Uterus (tissue), 3 donors: ENCODE measurements at regions not wholly inside any gene's neighbourhood (a gene's known extent, or its start where the extent isn't known, plus 50 kb on each side); places are given as distances from the start of the nearest gene placed in this dataset.
"Not testable (repeated sequence)": the region's sequence is repeated elsewhere in the genome, so short reads cannot be mapped to it uniquely, and the experiment has no call there.

ENCODE experiments used
- DNase-seq, 2 donors: peaks; one replicate each; pipeline ENCODE4 v3.0.0-alpha.2; 2019 to 2020
- H3K27ac ChIP-seq, 2 donors: fragments of 200-600 bp; sonication (generic); 1 replicate in 1 of 2; 2 replicates in 1 of 2; pipeline ENCODE4 v1.5.1; 2016 to 2018
- H3K27me3 ChIP-seq, 2 donors: fragments of 200-600 bp; sonication (generic); one replicate each; pipeline ENCODE4 v1.5.1; 2018 to 2019; ENCODE audit warnings: control low read depth in 1 of 2
- H3K36me3 ChIP-seq, 2 donors: fragments of 200-600 bp; sonication (generic); one replicate each; pipeline ENCODE4 v1.5.1; 2019; ENCODE audit warnings: control low read depth in 1 of 2
- H3K4me1 ChIP-seq, 2 donors: fragments of 200-600 bp; sonication (generic); one replicate each; pipeline ENCODE4 v1.5.1; 2018 to 2019; ENCODE audit warnings: control low read depth in 1 of 2
- H3K4me3 ChIP-seq, 2 donors: fragments of 200-600 bp; sonication (generic); 1 replicate in 1 of 2; 2 replicates in 1 of 2; pipeline ENCODE4 v1.5.1; 2018 to 2019; ENCODE audit warnings: mild to moderate bottlenecking in 1 of 2
- H3K9me3 ChIP-seq, 2 donors: fragments of 200-600 bp; sonication (generic); one replicate each; pipeline ENCODE4 v1.5.1; 2019; ENCODE audit warnings: control low read depth in 1 of 2
- CTCF ChIP-seq, 4 experiments: fragments of 200-600 bp in 2 of 4; fragments of 450-650 bp in 2 of 4; sonication (generic) in 2 of 4; IDR thresholded peaks; one replicate each; pipeline ENCODE4 v1.5.1; 2016 to 2019; ENCODE audit warnings: antibody characterized with exemption in 4 of 4, mild to moderate bottlenecking in 2 of 4, moderate library complexity in 1 of 4
- POLR2A ChIP-seq, 2 donors: fragments of 450-650 bp; IDR thresholded peaks; one replicate each; pipeline ENCODE4 v1.6.1; 2016; ENCODE audit warnings: antibody characterized with exemption in 2 of 2, mild to moderate bottlenecking in 1 of 2, moderate library complexity in 1 of 2
- intact Hi-C: fragments of 100-400 bp; cut with DNase I; formaldehyde crosslinking; loops from one replicate; pipeline ENCODE4 v1.15.1; 2023; ENCODE audit warnings: low total_unique reads
- donor health status: DM: yes; HTN: yes; CAD: no.

- Histone ChIP-seq H3K27ac (no peak overlapping the region), H3K9me3 (no peaks in the 10 kb centered on the region), H3K36me3 (no peaks in the 10 kb centered on the region), H3K4me1 (no peaks in the 10 kb centered on the region), H3K27me3 (no peaks in the 10 kb centered on the region), H3K4me3 (no peak overlapping the region)
- intact Hi-C loops = no loop called here
- DNase-seq = no peak
- TF ChIP-seq CTCF (IDR thresholded peaks at IDR 0.05) (no peak), POLR2A (IDR thresholded peaks at IDR 0.05) (no peak)
Observed at GRCh38 chr4:111128327-111128726, 505.4 kb upstream of the PITX2 start.

- DNase-seq = no peak
- TF ChIP-seq CTCF (IDR thresholded peaks at IDR 0.05) = no peak
- TF ChIP-seq POLR2A (IDR thresholded peaks at IDR 0.05) = no peak
- intact Hi-C loops = no loop called here
- H3K27me3 ChIP-seq = peaks cover 0 to 4% of the 10 kb centered on the region in 2 donors
- no peaks in the 10 kb centered on the region for H3K9me3 ChIP-seq
- no peaks in the 10 kb centered on the region for H3K36me3 ChIP-seq
- H3K4me3 ChIP-seq = no peak overlapping the region
- H3K4me1 ChIP-seq = no peaks in the 10 kb centered on the region
- H3K27ac ChIP-seq = no peak overlapping the region
Observed at GRCh38 chr4:111136438-111136837, 513.6 kb upstream of the PITX2 start.

DNA sequence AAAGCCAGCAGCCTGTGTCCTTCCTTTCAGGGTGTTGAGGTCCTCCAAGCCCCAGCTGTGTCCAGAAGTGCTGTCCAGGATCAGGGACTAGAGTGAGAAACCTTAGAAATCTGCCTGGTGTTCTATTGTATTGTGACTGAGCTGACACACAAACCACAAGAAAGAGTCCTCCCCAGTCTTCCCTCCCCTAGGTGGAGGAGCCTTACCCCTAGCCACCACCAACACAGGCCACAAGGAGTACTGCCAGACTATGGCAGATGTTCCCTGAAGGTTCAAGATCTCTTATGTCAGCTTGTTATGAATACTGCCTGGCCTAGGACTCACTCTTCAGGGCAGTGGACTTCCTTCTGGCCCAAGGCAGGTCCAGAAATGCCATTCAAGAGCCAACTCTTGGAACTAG lies 514.1 kb upstream of the PITX2 start:
- TF ChIP-seq POLR2A (IDR thresholded peaks at IDR 0.05) = no peak
- no peak for TF ChIP-seq CTCF (IDR thresholded peaks at IDR 0.05)
- intact Hi-C loops = no loop called here
- no peaks in the 10 kb centered on the region for H3K36me3 ChIP-seq
- no peaks in the 10 kb centered on the region for H3K4me1 ChIP-seq
- H3K4me3 ChIP-seq = no peak overlapping the region
- no peaks in the 10 kb centered on the region for H3K9me3 ChIP-seq
- H3K27me3 ChIP-seq = peaks cover 0 to 4% of the 10 kb centered on the region in 2 donors
- no peak overlapping the region for H3K27ac ChIP-seq
- DNase-seq = no peak

DNA sequence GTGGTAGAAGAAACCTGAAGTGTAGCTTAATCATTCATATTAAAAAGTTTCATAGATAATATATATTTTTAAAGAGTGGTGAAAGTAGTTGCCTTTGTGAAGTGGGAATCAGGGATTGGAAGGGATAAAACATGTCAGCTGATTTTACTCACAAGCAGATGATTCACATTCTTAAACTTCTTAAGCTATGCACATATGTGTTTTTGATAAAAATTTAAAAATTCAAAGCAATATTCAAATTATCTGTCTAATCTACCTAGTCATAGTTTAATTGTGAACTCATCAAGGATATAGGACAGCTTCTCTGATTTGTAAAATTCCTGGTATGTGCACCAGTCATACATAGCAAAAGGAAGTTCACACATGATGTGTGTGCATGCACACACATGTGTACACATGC lies 520.6 kb upstream of the PITX2 start:
- intact Hi-C loops = no loop called here
- no peaks in the 10 kb centered on the region for H3K36me3 ChIP-seq
- TF ChIP-seq POLR2A (IDR thresholded peaks at IDR 0.05) (no peak), CTCF (IDR thresholded peaks at IDR 0.05) (no peak)
- no peak overlapping the region for H3K4me3 ChIP-seq
- no peak overlapping the region for H3K27ac ChIP-seq
- no peak for DNase-seq
- H3K4me1 ChIP-seq = no peaks in the 10 kb centered on the region
- H3K27me3 ChIP-seq = peaks cover 0 to 4% of the 10 kb centered on the region in 2 donors
- H3K9me3 ChIP-seq = no peaks in the 10 kb centered on the region

DNA sequence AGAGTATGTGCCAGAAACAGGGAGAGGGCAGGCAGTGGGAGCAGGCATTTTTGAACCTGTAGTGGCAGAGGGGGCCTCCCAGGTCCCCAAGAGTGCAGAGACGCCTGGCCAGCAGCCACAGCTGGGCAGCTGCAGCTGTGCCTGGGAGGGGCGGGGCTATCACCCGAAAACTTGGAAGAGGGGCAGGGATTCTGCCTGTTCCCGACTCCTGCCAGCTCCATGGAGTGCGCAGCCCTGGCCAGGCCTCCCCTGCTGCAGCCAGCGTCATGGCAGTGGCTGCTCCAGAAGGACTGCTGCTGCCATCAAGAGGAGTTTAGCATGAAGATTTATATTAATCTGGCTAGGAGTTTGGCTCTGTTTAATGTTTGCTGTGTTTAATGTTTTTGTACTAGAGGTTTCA lies 532.1 kb upstream of the PITX2 start:
- Histone ChIP-seq H3K9me3 (no peaks in the 10 kb centered on the region), H3K27me3 (no peaks in the 10 kb centered on the region), H3K36me3 (no peaks in the 10 kb centered on the region), H3K4me1 (no peaks in the 10 kb centered on the region), H3K27ac (no peak overlapping the region), H3K4me3 (no peak overlapping the region)
- TF ChIP-seq CTCF (IDR thresholded peaks at IDR 0.05) (no peak), POLR2A (IDR thresholded peaks at IDR 0.05) (no peak)
- intact Hi-C loops = no loop called here
- no peak for DNase-seq

GRCh38 chr4:111164556-111164955 lies 541.7 kb upstream of the PITX2 start:
- H3K9me3 ChIP-seq, H3K36me3 ChIP-seq, intact Hi-C loops, H3K4me1 ChIP-seq, DNase-seq, H3K27me3 ChIP-seq, H3K4me3 ChIP-seq, H3K27ac ChIP-seq: not testable (repeated sequence)
